ENCODE measurements at regions not wholly inside any gene's neighbourhood (a gene's known extent, or its start where the extent isn't known, plus 50 kb on each side); places are given as distances from the start of the nearest gene placed in this dataset.
"Not testable (repeated sequence)": the region's sequence is repeated elsewhere in the genome, so short reads cannot be mapped to it uniquely, and the experiment has no call there.

DNA sequence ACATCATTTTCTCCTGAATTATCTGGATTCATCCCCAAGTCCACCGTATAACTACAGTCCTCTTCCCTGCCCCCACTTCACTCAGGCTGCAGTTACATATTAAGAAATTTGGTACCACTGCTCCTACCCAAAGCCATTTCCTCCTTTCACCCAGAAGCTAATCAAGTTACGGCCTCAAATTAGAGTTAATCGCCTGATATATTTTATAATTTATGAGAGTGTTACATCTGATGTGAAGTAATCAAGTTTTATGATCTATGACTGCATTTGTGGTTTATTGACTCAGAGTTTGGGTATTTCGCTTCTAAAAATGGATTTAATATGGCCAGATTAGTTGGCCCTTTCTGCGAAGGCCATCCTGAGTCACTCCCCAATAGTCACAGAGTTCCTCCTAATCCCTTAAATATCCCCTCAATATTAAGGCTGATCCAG, 223.6 kb upstream of the KIF2A start:
- H3K27me3 Mint-ChIP-seq (ENCODE audit: low read depth), result no peaks in the 10 kb centered on the region
- no peaks in the 10 kb centered on the region for H3K36me3 Mint-ChIP-seq (ENCODE audit: low read depth)
- no peak overlapping the region for H3K27ac Mint-ChIP-seq
- peaks cover 9% of the 10 kb centered on the region for H3K4me1 Mint-ChIP-seq (ENCODE audit: low read depth)
- H3K4me3 Mint-ChIP-seq, result no peak overlapping the region
- no peak for DNase-seq (ENCODE audit: low spot score)
- no peaks in the 10 kb centered on the region for H3K9me3 Mint-ChIP-seq

DNA sequence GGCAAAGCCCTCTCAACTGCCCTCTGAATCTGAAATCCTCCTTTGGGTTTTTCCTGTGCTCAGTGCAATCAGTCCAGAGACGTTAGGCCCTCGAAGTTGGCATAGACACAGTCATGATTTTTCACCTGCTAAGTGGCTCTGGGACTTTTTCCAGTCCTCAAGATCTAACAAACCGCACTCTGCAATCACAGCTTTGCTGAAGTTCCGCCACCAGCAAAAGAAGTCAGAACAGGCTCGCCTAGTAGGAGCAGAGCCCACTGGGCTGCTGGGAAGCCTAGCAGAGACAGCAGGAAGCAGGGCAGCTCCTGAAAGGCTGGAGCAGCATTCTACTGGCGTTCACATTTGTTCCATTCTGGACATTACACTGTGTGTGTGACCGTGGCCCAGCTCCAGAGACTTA, 222.8 kb upstream of the KIF2A start:
- Mint-ChIP-seq H3K27me3 (ENCODE audit: low read depth) (no peaks in the 10 kb centered on the region), H3K36me3 (ENCODE audit: low read depth) (no peaks in the 10 kb centered on the region), H3K4me3 (no peak overlapping the region), H3K27ac (no peak overlapping the region), H3K9me3 (no peaks in the 10 kb centered on the region), H3K4me1 (ENCODE audit: low read depth) (peaks cover 2% of the 10 kb centered on the region)
- no peak for DNase-seq (ENCODE audit: low spot score)

DNA sequence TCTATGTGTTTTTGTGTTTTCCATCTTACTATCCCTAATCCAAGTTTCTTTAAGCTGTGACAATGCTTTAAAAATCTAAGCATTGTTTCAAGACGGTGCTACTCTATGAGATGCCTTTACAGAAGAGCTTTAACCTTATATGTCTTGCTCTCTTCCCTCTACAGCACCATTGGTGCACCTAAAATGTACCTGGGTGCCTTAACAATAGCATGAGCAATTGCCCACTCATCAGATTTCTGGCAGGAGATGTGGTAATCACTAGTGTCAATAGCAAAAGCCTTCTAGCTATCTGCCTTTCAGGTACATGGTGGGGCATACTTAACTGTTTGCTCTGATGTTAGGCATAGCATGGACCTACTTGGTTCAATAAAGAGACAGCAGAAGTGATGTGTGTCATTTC, 222.3 kb upstream of the KIF2A start:
- no peaks in the 10 kb centered on the region for H3K9me3 Mint-ChIP-seq
- no peaks in the 10 kb centered on the region for H3K4me1 Mint-ChIP-seq (ENCODE audit: low read depth)
- DNase-seq (ENCODE audit: low spot score), result no peak
- no peaks in the 10 kb centered on the region for H3K36me3 Mint-ChIP-seq (ENCODE audit: low read depth)
- no peak overlapping the region for H3K27ac Mint-ChIP-seq
- no peak overlapping the region for H3K4me3 Mint-ChIP-seq
- no peaks in the 10 kb centered on the region for H3K27me3 Mint-ChIP-seq (ENCODE audit: low read depth)

DNA sequence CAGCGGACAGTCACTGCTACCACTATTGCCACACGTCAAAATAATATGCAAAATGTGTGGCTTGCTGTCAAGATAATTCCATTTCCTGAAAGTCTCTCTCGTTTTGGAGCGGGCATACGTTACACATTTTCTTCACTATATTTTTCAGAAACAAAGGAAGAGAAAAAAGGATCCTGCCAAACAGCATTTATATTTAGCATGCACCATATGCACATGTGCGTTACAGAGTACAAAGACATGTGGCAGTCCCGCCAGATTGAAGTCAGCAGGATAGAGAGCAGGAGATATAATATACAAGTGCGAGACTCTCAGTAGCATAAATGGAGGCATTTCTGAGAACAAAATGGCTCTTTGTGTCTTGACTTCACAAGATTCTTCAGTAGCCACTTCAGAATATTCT, 221.6 kb upstream of the KIF2A start:
- Mint-ChIP-seq H3K4me1 (ENCODE audit: low read depth) (no peaks in the 10 kb centered on the region), H3K9me3 (no peaks in the 10 kb centered on the region), H3K4me3 (no peak overlapping the region), H3K27me3 (ENCODE audit: low read depth) (no peaks in the 10 kb centered on the region), H3K36me3 (ENCODE audit: low read depth) (no peaks in the 10 kb centered on the region), H3K27ac (no peak overlapping the region)
- DNase-seq (ENCODE audit: low spot score), result no peak

DNA sequence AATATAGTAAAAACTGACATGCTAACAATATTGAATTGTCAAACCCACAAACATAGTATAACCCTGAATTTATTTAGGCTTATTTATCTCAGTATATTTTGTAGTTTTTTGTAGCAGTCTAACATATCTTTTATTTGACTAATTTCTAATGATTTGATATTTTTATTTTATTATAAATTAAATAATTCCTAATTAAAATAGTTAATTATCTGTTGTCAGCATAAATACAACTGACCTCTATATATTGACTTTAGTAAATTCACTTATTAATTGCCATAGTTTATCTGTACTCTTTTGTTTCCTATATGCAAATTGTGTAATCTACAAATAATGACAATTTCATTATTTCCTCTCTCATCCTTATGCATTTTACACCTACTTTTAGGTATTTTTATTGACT, 215.1 kb upstream of the KIF2A start:
- H3K4me1 Mint-ChIP-seq (ENCODE audit: low read depth), result peaks cover 7% of the 10 kb centered on the region
- no peak overlapping the region for H3K4me3 Mint-ChIP-seq
- H3K36me3 Mint-ChIP-seq (ENCODE audit: low read depth), result no peaks in the 10 kb centered on the region

DNA sequence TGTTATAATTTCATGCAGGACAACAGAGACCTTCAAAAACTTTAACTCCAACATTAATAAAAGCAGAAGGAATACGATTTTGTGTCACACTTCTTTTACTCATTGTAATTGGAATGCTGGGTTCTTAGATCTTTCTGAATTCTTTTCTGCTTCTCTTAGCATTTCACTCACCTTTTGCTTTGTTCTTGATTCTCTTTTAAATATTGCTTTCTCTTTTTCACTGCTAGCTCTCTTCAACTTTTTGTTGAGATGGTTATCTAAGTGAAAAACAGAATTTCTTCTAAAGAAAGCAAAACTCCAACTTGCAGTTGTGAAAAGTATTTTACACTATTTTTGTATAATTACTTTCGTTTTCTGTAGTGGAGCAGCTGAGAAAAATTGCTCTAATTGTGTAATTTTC, 212.6 kb upstream of the KIF2A start:
- H3K4me1 Mint-ChIP-seq (ENCODE audit: low read depth), result peaks cover 7% of the 10 kb centered on the region
- no peak for DNase-seq (ENCODE audit: low spot score)
- H3K4me3 Mint-ChIP-seq, result no peak overlapping the region
- no peak overlapping the region for H3K27ac Mint-ChIP-seq
- H3K9me3 Mint-ChIP-seq, result no peaks in the 10 kb centered on the region
- peaks cover 12% of the 10 kb centered on the region for H3K27me3 Mint-ChIP-seq (ENCODE audit: low read depth)
- no peaks in the 10 kb centered on the region for H3K36me3 Mint-ChIP-seq (ENCODE audit: low read depth)

More for the DNA sequence above, 215.1 kb upstream of the KIF2A start:
- Mint-ChIP-seq H3K27me3 (ENCODE audit: low read depth) (peaks cover 12% of the 10 kb centered on the region), H3K9me3 (no peaks in the 10 kb centered on the region), H3K27ac (no peak overlapping the region)
- DNase-seq (ENCODE audit: low spot score), result no peak

DNA sequence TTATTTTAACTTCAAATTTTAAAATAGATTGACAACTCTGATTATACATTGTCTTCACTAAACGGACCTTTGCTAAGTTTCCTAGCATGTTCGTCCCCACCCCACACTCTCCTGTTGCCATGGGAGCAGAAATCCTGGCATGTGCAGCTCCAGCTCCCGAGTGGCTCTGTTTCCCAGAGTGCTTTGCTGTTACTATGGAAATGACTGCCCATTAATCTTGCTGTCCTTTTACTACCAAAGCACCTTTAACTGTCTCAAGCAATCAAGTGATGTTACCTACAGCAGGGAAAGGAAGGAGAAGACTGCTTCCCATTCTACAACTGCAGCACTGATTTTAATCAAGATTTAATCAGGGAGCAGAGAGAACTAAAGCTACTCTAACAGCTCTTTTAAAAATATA, 212.0 kb upstream of the KIF2A start:
- H3K9me3 Mint-ChIP-seq, result no peaks in the 10 kb centered on the region
- H3K36me3 Mint-ChIP-seq (ENCODE audit: low read depth), result no peaks in the 10 kb centered on the region
- H3K27ac Mint-ChIP-seq, result no peak overlapping the region
- peaks cover 7% of the 10 kb centered on the region for H3K4me1 Mint-ChIP-seq (ENCODE audit: low read depth)
- H3K4me3 Mint-ChIP-seq, result peak overlapping the region; percentile 57
- H3K27me3 Mint-ChIP-seq (ENCODE audit: low read depth), result peaks cover 13% of the 10 kb centered on the region
- DNase-seq (ENCODE audit: low spot score), result no peak

DNA sequence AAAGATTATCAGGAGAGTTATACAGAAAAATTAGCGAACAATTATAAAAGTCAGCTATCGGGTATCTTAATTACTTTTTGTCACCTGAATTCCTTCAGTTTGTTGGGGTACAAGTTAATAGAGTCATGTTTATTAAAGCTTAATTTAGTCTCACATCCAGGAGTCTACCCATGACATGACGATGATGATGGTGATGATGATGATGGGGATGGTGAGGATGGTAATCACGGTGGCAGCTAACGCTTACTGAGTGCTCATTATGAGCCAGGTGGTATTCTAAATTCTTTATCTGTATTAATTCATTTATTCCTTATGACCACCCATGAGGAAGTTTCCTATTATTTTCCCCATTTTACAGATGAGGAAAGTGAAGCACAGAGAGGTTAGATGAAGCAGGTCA, 208.6 kb upstream of the KIF2A start:
- Mint-ChIP-seq H3K27ac (no peak overlapping the region), H3K4me3 (no peak overlapping the region), H3K36me3 (ENCODE audit: low read depth) (no peaks in the 10 kb centered on the region), H3K27me3 (ENCODE audit: low read depth) (peaks cover 17% of the 10 kb centered on the region), H3K4me1 (ENCODE audit: low read depth) (peaks cover 7% of the 10 kb centered on the region), H3K9me3 (no peaks in the 10 kb centered on the region)
- DNase-seq (ENCODE audit: low spot score), result no peak

DNA sequence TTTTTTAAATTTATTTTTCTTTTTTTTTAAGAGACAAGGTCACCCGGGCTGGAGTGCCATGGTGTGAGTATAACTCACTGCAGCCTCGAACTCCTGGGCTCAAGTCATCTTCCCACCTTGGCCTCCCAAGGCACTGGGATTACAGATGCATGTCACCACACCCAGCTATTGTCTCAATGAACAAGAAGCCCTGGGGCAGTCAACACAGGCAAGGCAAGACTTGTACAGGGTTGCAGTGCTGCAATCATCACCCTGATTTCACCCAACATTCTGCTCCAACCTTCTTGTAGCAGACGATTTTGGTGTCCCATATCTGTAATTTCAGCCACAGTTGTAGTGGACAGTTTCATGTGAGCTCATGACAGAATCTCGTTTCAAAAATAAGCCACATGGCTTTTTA, 205.8 kb upstream of the KIF2A start:
- no peaks in the 10 kb centered on the region for H3K9me3 Mint-ChIP-seq
- H3K36me3 Mint-ChIP-seq (ENCODE audit: low read depth), result no peaks in the 10 kb centered on the region
- H3K27me3 Mint-ChIP-seq (ENCODE audit: low read depth), result peaks cover 9% of the 10 kb centered on the region
- DNase-seq (ENCODE audit: low spot score), result no peak
- no peak overlapping the region for H3K27ac Mint-ChIP-seq
- no peak overlapping the region for H3K4me3 Mint-ChIP-seq
- H3K4me1 Mint-ChIP-seq (ENCODE audit: low read depth), result no peaks in the 10 kb centered on the region

DNA sequence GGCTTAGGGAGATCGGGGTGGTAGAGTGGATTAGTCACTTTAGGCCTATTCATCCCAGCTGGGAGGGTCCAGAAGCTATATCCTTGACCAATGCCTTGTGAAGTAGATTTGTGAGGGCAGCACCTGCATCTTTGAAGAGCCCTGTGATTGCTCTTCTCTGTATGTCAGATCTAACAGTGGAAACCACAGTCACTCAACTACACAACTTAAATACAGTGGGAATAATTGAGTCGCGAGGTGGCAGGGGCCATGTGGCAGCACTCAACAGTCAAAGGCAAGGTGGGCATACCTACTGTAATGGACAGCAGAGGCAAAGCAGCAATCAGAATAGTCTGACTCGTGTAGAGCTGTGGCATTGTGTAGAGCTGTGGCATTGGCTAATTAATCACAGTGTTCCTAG, 202.1 kb upstream of the KIF2A start:
- not testable (repeated sequence) for H3K27me3 Mint-ChIP-seq (ENCODE audit: low read depth)

DNA sequence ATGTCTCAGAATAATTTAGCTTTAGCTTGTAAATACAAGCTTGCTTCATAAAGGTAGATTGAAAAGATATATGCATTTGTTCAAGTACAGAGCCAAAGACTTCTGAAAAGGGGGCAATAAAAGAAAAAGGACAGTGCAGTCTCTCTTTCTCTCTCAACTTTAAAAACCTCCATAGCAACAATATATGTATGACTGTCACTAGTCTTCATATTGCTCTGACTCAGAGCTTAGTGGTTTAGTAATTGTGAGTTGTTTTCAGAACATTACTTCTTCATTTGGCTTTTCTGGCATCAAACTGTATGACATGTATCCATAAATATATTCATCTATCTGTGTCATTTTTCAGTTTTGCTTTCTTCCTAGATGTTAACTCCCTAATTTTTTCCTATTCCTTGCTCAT, 194.6 kb upstream of the KIF2A start:
- Mint-ChIP-seq H3K27ac (no peak overlapping the region), H3K4me1 (ENCODE audit: low read depth) (no peaks in the 10 kb centered on the region), H3K27me3 (ENCODE audit: low read depth) (peaks cover 9% of the 10 kb centered on the region), H3K4me3 (no peak overlapping the region), H3K36me3 (ENCODE audit: low read depth) (no peaks in the 10 kb centered on the region), H3K9me3 (no peaks in the 10 kb centered on the region)
- DNase-seq (ENCODE audit: low spot score), result no peak

More for the DNA sequence above, 202.1 kb upstream of the KIF2A start:
- not testable (repeated sequence) for H3K4me3 Mint-ChIP-seq; DNase-seq (ENCODE audit: low spot score); H3K9me3 Mint-ChIP-seq; H3K36me3 Mint-ChIP-seq (ENCODE audit: low read depth); H3K4me1 Mint-ChIP-seq (ENCODE audit: low read depth); H3K27ac Mint-ChIP-seq

DNA sequence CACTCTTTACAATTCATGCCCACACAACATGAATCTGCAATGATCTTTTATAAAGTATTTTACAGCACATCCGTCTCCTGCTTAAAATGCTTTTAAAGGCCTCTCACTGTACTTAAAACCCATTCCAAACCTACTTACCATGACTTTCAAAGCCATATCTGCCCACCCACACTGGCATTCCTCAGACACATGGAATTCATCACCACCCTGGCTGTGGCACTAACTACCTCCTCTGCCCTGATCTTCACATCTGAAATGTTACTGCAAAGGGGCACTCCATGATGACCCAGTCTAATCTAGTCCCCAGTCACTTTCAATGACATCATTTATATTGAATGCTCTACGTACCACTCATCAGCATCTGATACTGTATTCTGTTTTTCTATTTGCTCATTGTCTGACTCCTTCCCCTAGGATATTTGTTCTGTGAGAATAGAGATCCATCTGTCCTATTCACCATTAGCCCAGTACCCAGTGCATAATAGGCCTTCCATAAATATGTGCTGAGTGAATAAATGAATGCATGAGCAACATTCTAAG, 193.2 kb upstream of the KIF2A start:
- H3K27ac Mint-ChIP-seq, result no peak overlapping the region
- no peak overlapping the region for H3K4me3 Mint-ChIP-seq
- peaks cover 9% of the 10 kb centered on the region for H3K27me3 Mint-ChIP-seq (ENCODE audit: low read depth)
- H3K4me1 Mint-ChIP-seq (ENCODE audit: low read depth), result no peaks in the 10 kb centered on the region
- DNase-seq (ENCODE audit: low spot score), result no peak
- H3K9me3 Mint-ChIP-seq, result no peaks in the 10 kb centered on the region
- no peaks in the 10 kb centered on the region for H3K36me3 Mint-ChIP-seq (ENCODE audit: low read depth)

DNA sequence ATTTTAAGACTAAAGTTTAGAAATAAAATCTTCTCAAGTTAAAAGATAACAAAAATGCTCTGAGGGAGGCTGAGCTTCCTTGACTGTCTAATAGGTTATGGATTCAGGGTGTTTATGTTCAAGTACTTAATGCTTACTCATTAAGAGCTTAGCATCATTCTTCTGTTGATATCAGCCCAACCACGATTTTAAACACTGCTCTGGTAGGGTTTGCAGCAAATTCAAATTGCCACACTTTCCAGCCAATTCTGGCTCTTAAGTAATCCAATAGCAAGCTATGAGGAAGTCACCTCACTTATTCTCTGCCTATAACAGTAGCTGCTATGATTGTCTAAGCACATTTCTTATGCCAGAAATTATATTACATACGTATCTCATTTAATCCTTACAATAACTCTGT, 191.0 kb upstream of the KIF2A start:
- H3K4me3 Mint-ChIP-seq, result no peak overlapping the region
- no peaks in the 10 kb centered on the region for H3K9me3 Mint-ChIP-seq
- no peak for DNase-seq (ENCODE audit: low spot score)
- peaks cover 11% of the 10 kb centered on the region for H3K27me3 Mint-ChIP-seq (ENCODE audit: low read depth)
- no peaks in the 10 kb centered on the region for H3K36me3 Mint-ChIP-seq (ENCODE audit: low read depth)
- H3K4me1 Mint-ChIP-seq (ENCODE audit: low read depth), result no peaks in the 10 kb centered on the region
- H3K27ac Mint-ChIP-seq, result no peak overlapping the region

DNA sequence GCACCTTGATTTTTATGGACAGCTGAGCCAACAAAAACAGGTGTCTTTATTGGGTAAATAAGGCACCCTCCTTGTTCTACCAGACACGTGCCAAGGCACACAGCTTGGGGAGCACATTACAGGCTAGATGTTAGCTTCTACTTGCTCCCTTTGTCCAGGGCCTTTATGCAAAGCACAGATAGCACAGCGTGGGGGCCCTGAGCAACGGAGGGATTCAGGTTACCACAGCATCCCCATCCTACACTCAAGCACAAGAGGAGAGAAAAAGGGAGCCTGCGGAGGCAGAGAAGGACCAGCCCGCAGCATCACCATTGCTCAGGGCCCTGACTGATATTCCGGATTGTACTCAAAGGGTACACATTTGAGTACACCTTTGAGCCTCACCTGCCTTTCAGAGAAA, 181.7 kb upstream of the KIF2A start:
- H3K9me3 Mint-ChIP-seq, result no peaks in the 10 kb centered on the region
- no peak overlapping the region for H3K27ac Mint-ChIP-seq
- H3K4me1 Mint-ChIP-seq (ENCODE audit: low read depth), result no peaks in the 10 kb centered on the region
- H3K27me3 Mint-ChIP-seq (ENCODE audit: low read depth), result no peaks in the 10 kb centered on the region
- H3K36me3 Mint-ChIP-seq (ENCODE audit: low read depth), result no peaks in the 10 kb centered on the region
- no peak for DNase-seq (ENCODE audit: low spot score)
- H3K4me3 Mint-ChIP-seq, result no peak overlapping the region

DNA sequence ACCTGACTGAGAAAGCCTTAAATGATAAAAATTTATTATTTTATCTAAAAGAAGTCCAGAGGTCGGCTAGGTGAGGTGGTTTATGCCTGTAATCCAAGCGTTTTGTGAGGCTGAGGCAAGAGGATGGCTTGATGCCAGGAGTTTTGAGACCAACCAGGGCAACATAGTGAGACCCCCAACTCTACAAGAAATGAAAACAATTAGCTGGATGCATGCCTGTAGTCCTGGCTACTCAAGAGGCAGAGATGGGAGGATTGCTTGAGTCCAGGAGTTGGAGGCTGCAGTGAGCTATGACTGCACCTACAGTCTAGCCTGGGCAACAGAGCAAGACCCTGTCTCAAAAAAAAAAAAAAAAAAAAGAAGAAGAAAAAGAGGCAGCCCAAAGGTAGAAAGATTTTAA, 179.9 kb upstream of the KIF2A start:
- no peak overlapping the region for H3K27ac Mint-ChIP-seq
- no peaks in the 10 kb centered on the region for H3K4me1 Mint-ChIP-seq (ENCODE audit: low read depth)

More for the DNA sequence above, 179.9 kb upstream of the KIF2A start:
- H3K9me3 Mint-ChIP-seq, result no peaks in the 10 kb centered on the region
- H3K27me3 Mint-ChIP-seq (ENCODE audit: low read depth), result no peaks in the 10 kb centered on the region
- no peak for DNase-seq (ENCODE audit: low spot score)
- H3K4me3 Mint-ChIP-seq, result no peak overlapping the region
- no peaks in the 10 kb centered on the region for H3K36me3 Mint-ChIP-seq (ENCODE audit: low read depth)
